Fibroblast of gingiva (primary cell): ENCODE measurements at regions not wholly inside any gene's neighbourhood (a gene's known extent, or its start where the extent isn't known, plus 50 kb on each side); places are given as distances from the start of the nearest gene placed in this dataset.

ENCODE experiments used
- DNase-seq: peaks from one replicate; pipeline ENCODE4 v3.0.0-alpha.2; 2011; ENCODE audit warnings: low read depth

DNA sequence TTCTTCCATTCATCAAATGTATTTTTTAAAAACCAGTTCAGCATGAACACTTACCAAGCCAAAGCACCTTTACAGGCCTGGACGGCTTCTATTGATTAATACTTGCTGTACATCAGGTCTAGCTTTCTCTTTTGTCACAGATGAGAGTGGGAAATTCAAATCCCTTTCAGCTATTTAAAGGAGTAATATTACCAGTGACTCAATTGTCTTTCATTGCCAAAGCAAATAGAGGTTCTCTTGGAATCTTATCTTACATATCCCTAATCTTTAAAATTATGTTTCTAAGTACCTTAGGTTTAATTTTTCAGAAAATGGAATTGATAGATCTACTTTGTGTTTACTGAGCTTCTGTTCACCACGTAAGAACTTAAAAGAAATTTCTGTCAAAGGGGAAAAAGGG lies 922.9 kb downstream of the NSUN3 start:
- DNase-seq, result no peak

DNA sequence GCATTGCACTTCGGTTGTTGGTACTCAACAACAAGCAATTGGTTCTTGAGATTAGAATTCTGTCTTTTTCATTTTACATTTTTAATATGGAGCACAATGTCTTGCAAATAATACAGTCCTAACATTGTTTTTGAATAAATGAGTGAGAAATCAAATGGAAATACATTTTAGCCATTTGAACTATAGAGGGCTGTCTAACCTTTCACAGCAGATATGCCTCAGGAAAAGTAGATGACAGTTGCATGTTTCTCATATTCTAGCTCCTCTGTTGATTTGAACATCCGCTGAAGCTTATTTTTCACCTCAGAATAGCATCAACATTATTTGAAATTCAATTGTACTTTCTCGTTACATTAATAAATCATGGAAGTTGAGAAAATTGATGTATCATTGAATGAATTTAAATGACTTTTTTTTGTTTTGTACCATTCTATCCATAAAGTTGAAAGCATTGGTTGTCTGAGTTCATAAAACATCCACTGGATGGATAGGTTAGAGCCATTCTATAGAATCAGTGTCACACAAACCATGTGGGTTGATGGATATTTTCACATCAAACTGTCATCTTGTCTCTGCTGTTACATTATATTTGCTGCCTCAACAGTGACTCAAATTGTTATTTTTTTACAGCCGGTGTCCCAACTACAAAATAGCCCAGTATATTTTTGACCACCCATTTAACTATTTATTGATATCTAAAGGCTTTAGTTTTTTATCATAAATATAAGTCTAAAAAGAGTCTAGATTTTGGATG lies 928.3 kb downstream of the NSUN3 start:
- no peak for DNase-seq

DNA sequence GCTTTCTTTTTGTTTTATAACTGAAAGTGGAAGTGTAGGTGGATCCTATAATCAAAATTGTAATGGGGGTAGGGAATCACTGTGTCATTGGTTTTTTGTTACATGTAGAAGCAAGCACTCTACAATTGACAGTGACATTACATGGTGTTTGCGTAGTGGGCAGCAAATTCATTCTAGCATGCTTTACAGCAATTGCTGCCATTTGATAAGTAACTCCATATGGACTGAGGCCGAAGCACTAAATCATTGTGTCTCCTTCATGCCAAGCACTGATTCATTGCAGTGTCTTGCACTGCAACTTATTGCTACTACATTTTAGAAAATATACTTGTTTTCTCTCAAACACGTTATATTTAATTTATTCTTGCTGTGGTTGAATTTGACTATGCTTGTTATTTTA lies 933.9 kb downstream of the NSUN3 start:
- DNase-seq, result no peak

GRCh38 chr3:95002438-95003046 lies 939.7 kb downstream of the NSUN3 start:
- DNase-seq, result no peak

DNA sequence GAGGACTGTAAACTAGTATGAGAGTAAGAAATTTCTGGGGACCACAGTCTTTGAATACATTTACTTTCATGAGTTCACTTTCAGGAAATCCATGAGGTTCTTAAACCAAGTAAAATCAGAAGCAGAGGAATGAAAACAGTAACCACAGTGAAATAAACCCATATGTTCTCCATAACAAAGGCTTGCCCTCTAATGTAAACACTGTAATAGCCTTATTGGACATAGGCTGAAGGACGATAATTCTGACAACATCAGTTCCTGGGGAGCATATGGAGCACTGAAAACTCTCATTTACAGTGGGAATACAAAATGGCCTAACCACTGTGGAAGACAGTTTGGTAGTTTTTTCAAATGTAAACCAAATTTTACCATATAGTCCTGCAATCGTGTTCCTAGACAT lies 965.8 kb downstream of the NSUN3 start:
- no peak for DNase-seq

GRCh38 chr3:95029644-95030043 lies 966.8 kb downstream of the NSUN3 start:
- no peak for DNase-seq

DNA sequence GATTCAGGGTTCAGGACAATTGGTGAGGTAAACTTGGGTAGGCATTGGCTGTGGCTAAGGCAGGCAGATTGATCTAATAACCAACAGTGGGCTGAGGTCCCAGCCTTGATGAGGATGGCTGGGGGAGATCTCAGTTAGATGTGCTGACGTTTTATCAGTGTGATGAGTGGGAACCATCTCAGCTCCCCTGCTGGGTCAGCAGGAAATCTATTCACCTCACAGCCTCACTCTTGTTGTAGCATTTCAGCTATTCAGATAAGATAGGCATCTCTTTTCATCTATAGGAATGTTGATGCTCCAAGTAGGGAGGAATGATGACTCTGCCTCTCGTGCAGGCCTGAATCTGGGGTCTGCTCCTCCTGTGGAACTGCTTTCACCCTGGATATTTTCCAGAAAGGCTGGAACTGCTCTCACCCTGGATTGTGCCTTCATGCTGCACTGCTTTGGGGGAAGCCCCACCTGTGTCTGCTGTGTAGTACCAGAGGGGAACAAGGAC lies 973.7 kb downstream of the NSUN3 start:
- no peak for DNase-seq

DNA sequence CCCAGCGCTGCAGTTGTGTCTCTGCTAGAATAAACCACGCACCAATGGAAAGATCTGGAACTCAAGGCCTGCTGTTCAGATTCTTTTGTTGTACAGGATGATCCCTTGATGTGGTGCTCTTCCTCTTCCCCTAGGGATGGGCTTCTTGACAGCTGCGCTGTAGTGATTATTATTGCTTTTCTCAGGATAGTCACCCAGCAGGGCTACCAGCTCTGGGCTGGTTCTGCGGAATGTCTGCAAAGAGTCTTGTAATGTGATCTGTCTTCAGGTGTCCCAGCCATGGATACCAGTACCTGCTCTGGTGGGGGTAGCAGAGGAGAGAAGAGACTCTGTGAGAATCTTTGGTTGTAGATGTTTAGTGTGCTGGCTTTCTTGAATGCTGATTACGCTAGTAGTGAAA lies 974.2 kb downstream of the NSUN3 start:
- no peak for DNase-seq

DNA sequence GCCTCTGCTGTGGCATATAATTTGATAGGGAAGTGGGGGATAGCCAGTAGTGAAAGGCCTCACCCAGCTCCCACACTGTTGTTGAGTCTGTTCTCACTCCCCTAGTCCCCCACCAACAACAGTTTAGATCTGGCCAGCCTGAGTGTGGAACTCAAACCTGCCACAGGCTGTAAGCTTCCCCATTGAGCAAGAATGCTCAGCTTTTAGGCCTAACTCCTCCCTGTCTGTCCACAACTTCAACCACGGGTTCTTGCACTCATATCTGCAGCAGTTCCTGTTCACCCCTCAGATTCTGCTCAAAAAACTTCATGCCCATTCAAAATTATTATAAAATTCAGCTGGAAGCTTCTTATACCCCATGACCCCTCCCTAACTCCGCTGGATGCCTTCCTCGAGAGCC lies 975.1 kb downstream of the NSUN3 start:
- DNase-seq, result no peak

DNA sequence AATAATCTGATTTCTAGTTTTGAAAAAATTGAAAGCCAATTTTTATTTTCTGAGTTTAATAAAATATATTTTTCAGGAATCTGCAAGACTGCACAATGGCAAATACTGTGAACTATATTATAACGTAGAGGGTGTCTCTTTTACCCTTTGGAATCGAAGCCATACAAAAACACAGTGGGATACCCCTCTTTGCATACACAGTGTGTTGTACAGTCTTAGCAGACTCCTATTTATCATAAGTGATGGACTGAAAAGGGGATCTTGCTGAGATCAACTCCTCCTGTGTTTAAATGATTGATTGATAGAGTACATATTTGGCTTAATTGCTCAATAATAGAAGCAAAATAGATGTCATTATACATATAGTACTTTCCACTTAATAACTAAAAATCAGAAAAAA lies 981.2 kb downstream of the NSUN3 start:
- no peak for DNase-seq

DNA sequence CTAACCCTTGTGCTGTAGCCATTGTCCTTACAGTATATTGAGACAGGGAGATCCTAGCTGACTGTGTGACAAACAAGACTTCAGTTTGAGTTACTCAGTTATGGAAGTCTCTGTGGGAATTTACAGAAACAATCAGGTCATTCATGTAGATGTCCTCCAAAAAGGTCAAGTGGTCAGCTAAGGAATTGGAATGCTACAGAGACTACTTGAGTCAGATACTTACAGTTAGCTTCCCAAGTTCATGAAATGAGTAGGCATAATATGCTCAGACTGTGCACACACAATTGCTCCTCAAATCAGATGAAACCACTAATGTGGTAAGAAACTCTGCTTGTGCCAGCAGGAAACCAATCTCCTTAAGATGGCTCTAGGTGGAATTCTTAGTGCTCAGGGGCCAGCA lies 985.7 kb downstream of the NSUN3 start:
- no peak for DNase-seq

DNA sequence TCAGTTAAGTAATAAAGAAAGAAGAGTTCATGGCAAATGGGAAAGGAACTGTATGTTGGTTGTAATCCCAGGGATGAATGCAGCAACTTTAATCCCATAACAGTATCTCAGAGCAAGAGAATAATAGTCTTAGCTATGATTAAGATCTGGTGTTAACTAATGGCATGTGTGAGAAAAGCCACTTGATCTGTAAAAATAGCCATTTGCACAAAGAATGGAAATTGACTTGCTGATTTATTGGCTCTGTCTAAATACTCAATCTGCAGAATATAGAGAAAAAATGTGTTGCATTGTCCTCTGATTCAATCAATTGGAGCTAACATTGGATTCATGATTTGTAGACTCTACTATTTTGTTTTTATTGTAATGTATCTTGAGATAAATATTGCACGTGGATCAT lies 987.0 kb downstream of the NSUN3 start:
- no peak for DNase-seq

DNA sequence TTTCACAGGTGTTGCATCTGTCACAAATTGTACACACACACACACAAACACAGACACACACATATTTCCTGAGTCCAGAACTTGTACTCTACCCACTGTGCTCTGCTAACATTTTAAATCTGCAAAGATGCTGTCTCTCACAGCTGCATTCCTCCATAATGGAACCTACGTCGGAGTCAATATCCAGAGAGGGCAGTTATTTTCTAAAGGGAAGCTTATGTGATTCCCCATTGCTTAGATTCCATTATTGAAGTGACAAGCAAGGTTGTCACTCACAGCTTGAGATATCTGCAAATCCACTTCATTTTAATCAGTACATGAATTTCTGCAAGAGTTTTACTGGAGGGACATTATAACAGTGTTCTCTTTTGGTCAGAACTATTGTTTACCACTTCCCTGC lies 992.4 kb downstream of the NSUN3 start:
- DNase-seq, result no peak

GRCh38 chr3:95082191-95082590 lies 1019.3 kb downstream of the NSUN3 start:
- DNase-seq, result no peak

DNA sequence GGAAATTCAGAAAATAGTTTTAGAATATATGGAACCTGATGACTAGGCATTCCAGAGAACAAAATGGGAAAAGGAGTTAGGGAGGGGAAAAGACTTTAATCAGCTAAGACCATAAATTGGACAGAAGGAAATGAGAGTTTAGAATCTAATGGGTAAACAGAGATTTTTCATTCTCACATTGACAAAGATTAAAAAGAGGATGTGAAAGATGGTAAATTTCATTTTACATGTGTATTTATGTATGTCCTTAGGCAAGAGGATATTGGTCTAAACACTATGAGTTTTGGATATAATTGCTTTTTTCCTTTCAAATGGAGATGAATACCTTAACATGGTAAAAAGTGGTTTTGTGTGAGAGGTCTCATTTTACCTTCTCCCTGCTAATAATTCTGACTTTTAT lies 1021.9 kb downstream of the NSUN3 start:
- DNase-seq, result no peak

DNA sequence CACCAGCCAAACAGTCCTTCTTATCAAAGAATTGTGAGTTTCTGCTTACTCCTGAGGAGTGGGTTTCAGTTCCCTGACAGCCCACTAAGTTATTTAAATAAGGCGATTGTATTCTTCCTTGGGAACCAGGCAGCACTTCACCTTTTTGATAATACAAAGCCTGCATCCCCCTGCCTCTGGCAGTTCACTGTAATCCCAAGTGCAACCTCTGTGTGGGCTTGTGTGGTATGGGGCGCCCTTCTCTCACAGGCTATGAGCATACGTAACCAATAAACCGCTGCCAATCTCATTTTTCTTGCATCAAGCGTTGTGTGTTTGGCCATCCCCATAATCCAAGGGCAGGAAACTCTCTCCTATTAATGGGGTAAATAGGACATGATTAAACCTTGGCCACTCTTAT lies 1025.6 kb downstream of the NSUN3 start:
- no peak for DNase-seq

DNA sequence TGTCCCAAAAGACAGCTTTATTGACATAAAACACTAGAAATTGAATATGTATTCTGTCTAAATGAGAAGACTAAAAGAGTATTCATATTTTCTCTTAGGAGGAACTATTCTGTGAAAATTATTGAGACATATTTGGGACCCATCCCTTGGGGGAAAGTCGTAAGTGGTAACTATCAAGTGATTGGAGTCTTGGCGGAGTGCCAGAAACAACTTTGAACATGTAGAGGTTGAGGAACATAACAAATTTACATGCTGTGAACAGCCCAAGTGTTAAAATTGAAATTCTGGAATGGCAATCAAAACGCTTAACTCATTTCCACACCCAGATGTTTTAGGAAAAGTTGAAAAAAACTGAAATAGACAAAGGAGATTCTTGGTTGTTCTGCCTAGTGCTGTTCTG lies 1034.6 kb downstream of the NSUN3 start:
- DNase-seq, result no peak

DNA sequence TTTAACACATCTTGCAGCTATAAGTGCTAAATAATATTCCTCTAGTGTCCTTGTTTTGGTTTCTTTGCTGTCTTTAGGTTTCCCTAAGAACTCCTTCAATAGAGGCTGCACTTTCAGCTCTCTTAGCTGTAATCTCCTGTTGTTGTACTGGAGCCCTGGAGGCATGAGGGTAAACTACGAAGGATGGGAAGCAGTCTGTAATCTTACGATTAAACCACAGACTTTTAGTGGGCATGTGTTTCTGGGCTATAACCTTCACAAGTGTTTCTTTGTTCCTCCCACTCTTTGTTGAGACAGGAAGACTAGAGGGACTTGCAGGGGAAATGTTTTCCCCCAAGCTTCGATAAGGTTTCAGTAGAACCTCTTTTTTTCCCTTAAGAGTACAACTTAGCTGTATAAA lies 1058.1 kb downstream of the NSUN3 start:
- DNase-seq, result no peak

GRCh38 chr3:95123104-95123503 lies 1060.2 kb downstream of the NSUN3 start:
- DNase-seq, result no peak

- no peak for DNase-seq
Measured at GRCh38 chr3:95134693-95135413, 1072.0 kb downstream of the NSUN3 start.

DNA sequence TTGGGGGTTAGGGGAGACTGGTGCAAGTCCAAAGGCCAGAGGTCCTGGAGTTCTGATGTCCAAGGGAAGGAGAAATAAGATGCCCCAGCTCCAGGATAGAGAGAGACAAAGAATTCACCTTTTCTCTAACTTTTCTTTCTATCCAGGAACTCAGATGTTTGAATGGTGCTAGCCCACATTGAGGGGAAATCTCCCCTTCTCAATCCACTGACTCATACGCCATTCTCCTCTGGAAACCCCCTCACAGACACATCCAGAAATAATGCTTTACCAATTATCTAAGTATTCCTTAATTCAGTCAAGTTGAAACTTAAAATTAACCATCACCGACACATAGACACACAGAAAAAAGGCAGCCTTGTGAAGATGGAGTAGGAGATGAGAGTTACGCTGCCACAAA lies 1085.2 kb downstream of the NSUN3 start:
- DNase-seq, result no peak

DNA sequence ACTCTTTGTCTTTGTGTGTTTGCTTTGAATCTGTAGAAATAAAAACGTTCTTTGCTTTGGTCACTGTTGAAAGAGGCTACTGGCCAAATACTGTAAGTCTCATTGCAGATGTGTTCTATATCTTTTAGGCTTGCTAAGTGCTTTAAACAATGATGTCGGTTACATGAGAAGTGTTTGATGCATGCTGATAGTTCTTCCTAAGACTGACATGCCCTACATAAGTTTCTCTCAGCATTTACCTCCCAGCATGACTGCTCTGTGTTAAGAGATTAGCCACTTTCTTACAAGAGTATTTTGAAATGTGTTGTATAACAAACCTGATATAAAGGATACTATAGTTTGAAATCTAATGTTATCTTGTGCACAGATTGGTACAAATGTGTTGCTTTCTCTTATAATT lies 1088.7 kb downstream of the NSUN3 start:
- DNase-seq, result no peak

- no peak for DNase-seq
Measured at GRCh38 chr3:95154766-95155165, 1091.9 kb downstream of the NSUN3 start.
